ENCODE measurements at regions not wholly inside any gene's neighbourhood (a gene's known extent, or its start where the extent isn't known, plus 50 kb on each side); places are given as distances from the start of the nearest gene placed in this dataset.

- Histone ChIP-seq H2AFZ (ENCODE audit: low read length) (no peak overlapping the region), H4K8ac (ENCODE audit: extremely low read depth, insufficient read depth, low read length) (no peak overlapping the region), H3K4me1 (replicated peaks in 1 of 4; ENCODE audit: control insufficient read depth in 3 of 4, insufficient read depth in 4 of 4, low read length in 3 of 4) (peaks cover 0 to 5% (median 0%) of the 10 kb centered on the region in 4 experiments; a peak in 2 of 7 replicates), H3K4me2 (ENCODE audit: insufficient read depth in 1 of 2, low read depth in 2 of 2, low read length in 2 of 2) (no peak overlapping the region), H4K91ac (replicated peaks; ENCODE audit: insufficient read length, low read length) (no peak overlapping the region), H3K9me3 (ENCODE audit: insufficient read depth in 2 of 2, low read depth in 1 of 2, low read length in 1 of 2) (peaks cover 0 to 3% of the 10 kb centered on the region in 2 experiments; a peak in 1 of 4 replicates), H3K9ac (replicated peaks in 1 of 4; ENCODE audit: extremely low read depth in 1 of 4, low read depth in 3 of 4, low read length in 3 of 4) (no peak overlapping the region), H3K79me1 (ENCODE audit: low read depth, low read length) (no peaks in the 10 kb centered on the region), H3K27me3 (replicated peaks in 1 of 4; ENCODE audit: control insufficient read depth in 3 of 4, extremely low read depth in 1 of 4, insufficient read depth in 3 of 4, low read length in 3 of 4) (peaks cover 0 to 3% (median 0%) of the 10 kb centered on the region in 4 experiments; a peak in 3 of 7 replicates), H2BK15ac (ENCODE audit: low read length) (no peak overlapping the region), H3K36me3 (ENCODE audit: control insufficient read depth in 2 of 4, insufficient read depth in 4 of 4, low read length in 3 of 4) (no peaks in the 10 kb centered on the region), H4K5ac (ENCODE audit: insufficient read length, low read depth, low read length) (no peak overlapping the region), H3K56ac (replicated peaks; ENCODE audit: insufficient read length, low read depth, low read length) (no peak overlapping the region), H2BK12ac (ENCODE audit: low read depth, low read length) (no peak overlapping the region), H3K79me2 (ENCODE audit: control insufficient read depth in 1 of 2, insufficient read depth in 2 of 2, low read length in 2 of 2) (no peaks in the 10 kb centered on the region), H3K18ac (ENCODE audit: extremely low read depth, low read length) (no peak overlapping the region), H3K4me3 (ENCODE audit: extremely low read depth in 1 of 4, insufficient read depth in 2 of 4, low read depth in 3 of 4, low read length in 4 of 4) (no peak overlapping the region), H3K14ac (ENCODE audit: insufficient read length) (no peak overlapping the region), H3K4ac (replicated peaks; ENCODE audit: insufficient read length, low read depth, low read length) (no peak overlapping the region), H3K23ac (ENCODE audit: insufficient read length) (no peak overlapping the region), H2AK5ac (ENCODE audit: low read depth, low read length) (no peak overlapping the region), H2BK5ac (ENCODE audit: low read depth, low read length) (no peak overlapping the region), H3K23me2 (ENCODE audit: low read depth, low read length) (no peaks in the 10 kb centered on the region), H4K20me1 (replicated peaks in 1 of 2; ENCODE audit: control insufficient read depth in 1 of 2, insufficient read depth in 2 of 2, low read length in 2 of 2) (no peaks in the 10 kb centered on the region), H2BK120ac (replicated peaks; ENCODE audit: low read depth, low read length) (no peak overlapping the region), H2BK20ac (ENCODE audit: low read length) (no peak overlapping the region), H3K27ac (ENCODE audit: low read depth, low read length) (no peak overlapping the region)
- WGBS, 2 experiments (ENCODE audit: extremely low coverage in 1 of 2, insufficient coverage in 1 of 2, insufficient read length in 1 of 2, insufficient replicate concordance in 2 of 2, low coverage in 1 of 2, low lambda C conversion rate in 2 of 2, missing lambda C conversion rate in 1 of 2): 83% methylated on average over 11 of the region's 13 CpGs; no CpG with 5 or more reads in 1 of the 2 experiments
- CTCF ChIA-PET (ENCODE audit: partially characterized antibody): interaction anchor here (1.0 kb wide), 1 partner anchor 1016 kb away, joined by 3 read pairs; no protein-coding TSS in a partner anchor
- DNase-seq (ENCODE audit: low read depth in 1 of 2, low spot score in 2 of 2) (no peak), FAIRE-seq (no peak)
- POLR2A ChIA-PET (ENCODE audit: partially characterized antibody): no interaction called here
- TF ChIP-seq TAF7 (optimal IDR thresholded peaks at IDR 0.05; ENCODE audit: borderline replicate concordance, low read depth, low read length) (no peak), SAP30 (IDR thresholded peaks at IDR 0.05; ENCODE audit: insufficient read depth, insufficient replicate concordance, low read length) (no peak), SP4 (IDR thresholded peaks at IDR 0.05; ENCODE audit: low read length) (no peak), POLR2AphosphoS5 (IDR thresholded peaks at IDR 0.05; ENCODE audit: low read depth, low read length) (no peak), NANOG (IDR thresholded peaks at IDR 0.05; ENCODE audit: insufficient read depth, low read depth, low read length, poor library complexity, severe bottlenecking) (no peak), RAD21 (IDR thresholded peaks at IDR 0.05 in 1 of 2, conservative IDR thresholded peaks at IDR 0.05 in 1 of 2; ENCODE audit: low read depth in 2 of 2, low read length in 2 of 2) (no peak), JUND (IDR thresholded peaks at IDR 0.05; ENCODE audit: low read length) (no peak), RNF2 (IDR thresholded peaks at IDR 0.05; ENCODE audit: borderline replicate concordance, low read depth, low read length, missing control alignments, poor library complexity, severe bottlenecking) (no peak), SIRT6 (IDR thresholded peaks at IDR 0.05; ENCODE audit: low read length) (no peak), ATF2 (IDR thresholded peaks at IDR 0.05; ENCODE audit: low read length) (no peak)
- TF ChIP-seq, protein P1, sequence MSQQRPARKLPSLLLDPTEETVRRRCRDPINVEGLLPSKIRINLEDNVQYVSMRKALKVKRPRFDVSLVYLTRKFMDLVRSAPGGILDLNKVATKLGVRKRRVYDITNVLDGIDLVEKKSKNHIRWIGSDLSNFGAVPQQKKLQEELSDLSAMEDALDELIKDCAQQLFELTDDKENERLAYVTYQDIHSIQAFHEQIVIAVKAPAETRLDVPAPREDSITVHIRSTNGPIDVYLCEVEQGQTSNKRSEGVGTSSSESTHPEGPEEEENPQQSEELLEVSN (IDR thresholded peaks at IDR 0.05): no peak
These were observed 53.3 kb upstream of the SOX1 start for GRCh38 chr13:112013665-112014064.
